Prostate gland (tissue), 2 donors: ENCODE measurements at regions not wholly inside any gene's neighbourhood (a gene's known extent, or its start where the extent isn't known, plus 50 kb on each side); places are given as distances from the start of the nearest gene placed in this dataset.

Experiments used
- DNase-seq: peaks from one replicate; pipeline ENCODE4 v3.0.0-alpha.2; 2019; ENCODE audit warnings: low spot score
- H3K27ac ChIP-seq, 2 donors: fragments of 200-600 bp; sonication (generic); 2 replicates each; pipeline ENCODE4 v1.5.1; 2017 to 2019
- H3K27me3 ChIP-seq: fragments of 200-600 bp; sonication (generic); replicated peaks from 2 replicates; pipeline ENCODE4 v1.5.1; 2019; ENCODE audit not compliant: insufficient read depth
- H3K36me3 ChIP-seq, 2 donors: fragments of 200-600 bp; sonication (generic); 1 replicate in 1 of 2; 2 replicates in 1 of 2; pipeline versions ENCODE4 v1.5.1 to v1.8.1; 2017 to 2019
- H3K4me1 ChIP-seq: fragments of 200-600 bp; sonication (generic); replicated peaks from 2 replicates; pipeline ENCODE4 v1.5.1; 2019
- H3K4me3 ChIP-seq, 2 donors: fragments of 200-600 bp; sonication (generic); 2 replicates each; pipeline ENCODE4 v1.5.1; 2017 to 2019
- H3K9me3 ChIP-seq: fragments of 200-600 bp; sonication (generic); 2 replicates; pipeline ENCODE4 v1.5.1; 2017
- CTCF ChIP-seq, 4 experiments: fragments of 200-600 bp in 2 of 4; fragments of 450-650 bp in 2 of 4; sonication (generic) in 2 of 4; IDR thresholded peaks; 1 replicate in 3 of 4; 2 replicates in 1 of 4; pipeline ENCODE4 v1.5.1; 2016 to 2019; ENCODE audit warnings: antibody characterized with exemption in 4 of 4, mild to moderate bottlenecking in 2 of 4, moderate library complexity in 2 of 4
- POLR2A ChIP-seq: fragments of 450-650 bp; IDR thresholded peaks from one replicate; pipeline ENCODE4 v1.6.1; 2016; ENCODE audit warnings: antibody characterized with exemption, mild to moderate bottlenecking
- POLR2AphosphoS5 ChIP-seq: sonication (generic); formaldehyde crosslinking; IDR thresholded peaks from one replicate; pipeline ENCODE4 v1.6.1; 2017; ENCODE audit warnings: antibody characterized with exemption
- WGBS: methylation state at CpG from one replicate; pipeline ENCODE4 v1.1.5; 2018; 5-methylcytosine and 5-hydroxymethylcytosine counted together
- intact Hi-C: fragments of 100-400 bp; cut with DNase I; formaldehyde crosslinking; loops from one replicate; pipeline ENCODE4 v1.14.2; 2022

- no peaks in the 10 kb centered on the region for H3K4me1 ChIP-seq
- no peak for DNase-seq
- no peaks in the 10 kb centered on the region for H3K27me3 ChIP-seq
- 52% methylated on average over 10 of the region's 10 CpGs for WGBS
- no peaks in the 10 kb centered on the region for H3K9me3 ChIP-seq
- no peak overlapping the region for H3K27ac ChIP-seq
- no peak overlapping the region for H3K4me3 ChIP-seq
- H3K36me3 ChIP-seq, result no peaks in the 10 kb centered on the region
- intact Hi-C loops, result no loop called here
- TF ChIP-seq POLR2AphosphoS5 (no peak), POLR2A (no peak), CTCF (IDR thresholded peaks at IDR 0.05) (no peak)
Measured at GRCh38 chr1:58089898-58090534, 456.5 kb downstream of the OMA1 start.

- H3K27ac ChIP-seq, result no peak overlapping the region
- TF ChIP-seq CTCF (IDR thresholded peaks at IDR 0.05) (no peak), POLR2AphosphoS5 (no peak), POLR2A (no peak)
- H3K9me3 ChIP-seq, result no peaks in the 10 kb centered on the region
Measured at GRCh38 chr1:58084266-58084665, 462.3 kb downstream of the OMA1 start.

GRCh38 chr1:58082596-58082995, 463.9 kb downstream of the OMA1 start:
- intact Hi-C loops, result no loop called here
- TF ChIP-seq POLR2A, result no peak
- no peak for TF ChIP-seq CTCF (IDR thresholded peaks at IDR 0.05)
- TF ChIP-seq POLR2AphosphoS5, result no peak
- H3K4me1 ChIP-seq, result no peaks in the 10 kb centered on the region
- no peaks in the 10 kb centered on the region for H3K9me3 ChIP-seq
- no peaks in the 10 kb centered on the region for H3K36me3 ChIP-seq
- WGBS, result 86% methylated on average over 5 of the region's 5 CpGs
- no peaks in the 10 kb centered on the region for H3K27me3 ChIP-seq
- no peak for DNase-seq
- H3K27ac ChIP-seq, result no peak overlapping the region
- no peak overlapping the region for H3K4me3 ChIP-seq

More at GRCh38 chr1:58084266-58084665, 462.3 kb downstream of the OMA1 start:
- no peak for DNase-seq
- no peaks in the 10 kb centered on the region for H3K36me3 ChIP-seq
- H3K4me1 ChIP-seq, result no peaks in the 10 kb centered on the region
- no peak overlapping the region for H3K4me3 ChIP-seq
- intact Hi-C loops, result no loop called here
- 64% methylated on average over 3 of the region's 3 CpGs for whole genome bisulfite sequencing
- H3K27me3 ChIP-seq, result no peaks in the 10 kb centered on the region

- Histone ChIP-seq H3K27me3 (no peaks in the 10 kb centered on the region), H3K4me1 (no peaks in the 10 kb centered on the region), H3K27ac (no peak overlapping the region), H3K9me3 (no peaks in the 10 kb centered on the region), H3K36me3 (no peaks in the 10 kb centered on the region), H3K4me3 (no peak overlapping the region)
- 43% methylated on average over 2 of the region's 2 CpGs for WGBS
- no peak for DNase-seq
- TF ChIP-seq POLR2A (no peak), POLR2AphosphoS5 (no peak), CTCF (IDR thresholded peaks at IDR 0.05) (no peak)
- intact Hi-C loops, result no loop called here
Measured at GRCh38 chr1:58076258-58076657, 470.3 kb downstream of the OMA1 start.

- H3K36me3 ChIP-seq, result no peaks in the 10 kb centered on the region
- no peaks in the 10 kb centered on the region for H3K4me1 ChIP-seq
- H3K4me3 ChIP-seq, result no peak overlapping the region
- no peak for DNase-seq
- 19% methylated on average over 1 of the region's 1 CpG for WGBS
- no peaks in the 10 kb centered on the region for H3K9me3 ChIP-seq
- H3K27me3 ChIP-seq, result no peaks in the 10 kb centered on the region
- TF ChIP-seq CTCF (IDR thresholded peaks at IDR 0.05), result no peak
- intact Hi-C loops, result no loop called here
- H3K27ac ChIP-seq, result no peak overlapping the region
Measured at GRCh38 chr1:58075188-58075578, 471.3 kb downstream of the OMA1 start.
